IMR-90 (cell line): ENCODE measurements at regions not wholly inside any gene's neighbourhood (a gene's known extent, or its start where the extent isn't known, plus 50 kb on each side); places are given as distances from the start of the nearest gene placed in this dataset.

Experiments used
- ATAC-seq: fragments of 200-7000 bp; cut with Tn5 transposase; 2 replicates; pipeline ENCODE4 v1.9.1; 2020; ENCODE audit warnings: low read depth, mild to moderate bottlenecking, moderate library complexity
- BruUV-seq: library from RNA; stranded (reverse); fragments of 400-500 nt; replicated peaks from 2 replicates; lab custom pipeline; 2021; lab: Mats Ljungman, UMichigan
- CTCF ChIA-PET: fragments of 300-600 bp; formaldehyde crosslinking; extraction: SDS; loops from one replicate; lab custom pipeline; 2021; ENCODE audit warnings: antibody characterized with exemption; lab: Yijun Ruan, JAX
- POLR2A ChIA-PET: fragments of 300-600 bp; sonication (Branson Sonifier 250); formaldehyde crosslinking; loops from one replicate; lab custom pipeline; 2022; ENCODE audit warnings: antibody characterized with exemption; ENCODE audit not compliant: unreplicated experiment; lab: Charles Lee
- DNase-seq: peaks from one replicate; pipeline ENCODE4 v3.0.0; 2013
- H2AFZ ChIP-seq: replicated peaks from 2 replicates; pipeline ENCODE3; 2013; ENCODE audit warnings: low read length, mild to moderate bottlenecking; ENCODE audit not compliant: poor library complexity
- H2AK5ac ChIP-seq: 2 replicates; pipeline ENCODE4 v1.6.1; 2013; ENCODE audit warnings: low read depth, low read length, inconsistent platforms
- H2AK9ac ChIP-seq: replicated peaks from 2 replicates; pipeline ENCODE3; 2013; ENCODE audit warnings: mild to moderate bottlenecking, low read depth, low read length, moderate library complexity; ENCODE audit not compliant: poor library complexity
- H2BK120ac ChIP-seq: 2 replicates; pipeline ENCODE4 v1.6.1; 2013; ENCODE audit warnings: low read depth, low read length, inconsistent platforms
- H2BK15ac ChIP-seq: 3 replicates; pipeline ENCODE4 v1.6.1; 2013; ENCODE audit warnings: low read depth, low read length, inconsistent platforms
- H2BK20ac ChIP-seq: 2 replicates; pipeline ENCODE4 v1.6.1; 2013; ENCODE audit warnings: low read depth, mild to moderate bottlenecking, inconsistent platforms, low read length, moderate library complexity
- H2BK5ac ChIP-seq: 2 replicates; pipeline ENCODE4 v1.6.1; 2013; ENCODE audit warnings: mild to moderate bottlenecking, low read depth, low read length, inconsistent platforms; ENCODE audit not compliant: poor library complexity, severe bottlenecking
- H3K14ac ChIP-seq: replicated peaks from 2 replicates; pipeline ENCODE4 v1.6.1; 2013; ENCODE audit warnings: low read depth, low read length, inconsistent platforms
- H3K18ac ChIP-seq: 2 replicates; pipeline ENCODE4 v1.6.1; 2013; ENCODE audit warnings: low read depth, low read length, control low read depth
- H3K23ac ChIP-seq: 2 replicates; pipeline ENCODE4 v1.6.1; 2013; ENCODE audit warnings: low read depth, low read length, inconsistent platforms
- H3K27ac ChIP-seq: 2 replicates; pipeline ENCODE4 v1.5.1; 2013; ENCODE audit warnings: mild to moderate bottlenecking, control low read depth, low read length; ENCODE audit not compliant: insufficient read depth
- H3K27me3 ChIP-seq: 2 replicates; pipeline ENCODE4 v1.6.1; 2013; ENCODE audit warnings: low read length; ENCODE audit not compliant: control insufficient read depth, insufficient read depth
- H3K36me3 ChIP-seq: 2 replicates; pipeline ENCODE4 v1.6.1; 2013; ENCODE audit warnings: low read length, mixed read lengths; ENCODE audit not compliant: control insufficient read depth, insufficient read depth
- H3K4ac ChIP-seq: 2 replicates; pipeline ENCODE4 v1.6.1; 2013; ENCODE audit warnings: low read depth, low read length, inconsistent platforms
- H3K4me1 ChIP-seq: 2 replicates; pipeline ENCODE4 v1.6.1; 2013; ENCODE audit warnings: low read length, mixed read lengths; ENCODE audit not compliant: control insufficient read depth, insufficient read depth
- H3K4me2 ChIP-seq: 2 replicates; pipeline ENCODE4 v1.6.1; 2013; ENCODE audit warnings: low read depth, mild to moderate bottlenecking, control low read depth, low read length, moderate library complexity
- H3K4me3 ChIP-seq: 2 replicates; pipeline ENCODE4 v1.5.1; 2013; ENCODE audit warnings: low read depth, mild to moderate bottlenecking, control low read depth, low read length, moderate library complexity; ENCODE audit not compliant: insufficient read depth
- H3K56ac ChIP-seq: 2 replicates; pipeline ENCODE4 v1.6.1; 2013; ENCODE audit warnings: low read length, inconsistent platforms; ENCODE audit not compliant: insufficient read depth; ENCODE audit errors: extremely low read depth
- H3K79me1 ChIP-seq, 2 experiments: 2 replicates each; pipeline ENCODE4 v1.6.1; 2013; ENCODE audit warnings: low read length in 2 of 2, inconsistent platforms in 1 of 2, low read depth in 1 of 2
- H3K9ac ChIP-seq: 2 replicates; pipeline ENCODE4 v1.6.1; 2013; ENCODE audit warnings: low read depth, low read length, control low read depth
- H3K9me1 ChIP-seq: 2 replicates; pipeline ENCODE4 v1.6.1; 2013; ENCODE audit warnings: low read length, inconsistent platforms; ENCODE audit not compliant: insufficient read depth
- H3K9me3 ChIP-seq: 2 replicates; pipeline ENCODE4 v1.6.1; 2013; ENCODE audit warnings: low read length; ENCODE audit not compliant: control insufficient read depth, insufficient read depth
- H4K20me1 ChIP-seq: 2 replicates; pipeline ENCODE4 v1.6.1; 2013; ENCODE audit warnings: low read length, inconsistent platforms; ENCODE audit not compliant: insufficient read depth
- H4K5ac ChIP-seq: 2 replicates; pipeline ENCODE4 v1.6.1; 2013; ENCODE audit warnings: mild to moderate bottlenecking, low read depth, low read length, control low read depth
- H4K8ac ChIP-seq, 2 experiments: 2 replicates each; pipeline ENCODE4 v1.6.1; 2013; ENCODE audit warnings: low read depth in 2 of 2, low read length in 2 of 2, control low read depth in 1 of 2, inconsistent platforms in 1 of 2
- H4K91ac ChIP-seq: 2 replicates; pipeline ENCODE4 v1.6.1; 2013; ENCODE audit warnings: low read depth, low read length, inconsistent platforms; ENCODE audit not compliant: insufficient read depth
- BHLHE40 ChIP-seq: fragments of 150-350 bp; IDR thresholded peaks from 2 replicates; pipeline ENCODE4 v1.6.1; 2016; ENCODE audit warnings: mild to moderate bottlenecking, low read depth, low read length
- CEBPB ChIP-seq: IDR thresholded peaks from 2 replicates; pipeline ENCODE4 v1.6.1; 2012; ENCODE audit warnings: low read depth, low read length, improper control_type of control experiment
- CHD1 ChIP-seq: IDR thresholded peaks from 2 replicates; pipeline ENCODE4 v1.6.1; 2012; ENCODE audit warnings: low read depth, low read length, improper control_type of control experiment
- FOS ChIP-seq: fragments of 150-350 bp; IDR thresholded peaks from 2 replicates; pipeline ENCODE4 v1.6.1; 2016; ENCODE audit warnings: low read depth, low read length
- MAFK ChIP-seq: IDR thresholded peaks from 2 replicates; pipeline ENCODE4 v1.6.1; 2012; ENCODE audit warnings: low read depth, low read length, improper control_type of control experiment
- MAZ ChIP-seq: IDR thresholded peaks from 2 replicates; pipeline ENCODE4 v1.6.1; 2012; ENCODE audit warnings: low read depth, mild to moderate bottlenecking, low read length, improper control_type of control experiment, moderate library complexity, borderline replicate concordance
- MXI1 ChIP-seq: IDR thresholded peaks from 2 replicates; pipeline ENCODE4 v1.6.1; 2012; ENCODE audit warnings: low read depth, mild to moderate bottlenecking, low read length, moderate library complexity, borderline replicate concordance
- NFE2L2 ChIP-seq: fragments of 150-350 bp; IDR thresholded peaks from 2 replicates; pipeline ENCODE4 v1.6.1; 2016; ENCODE audit warnings: low read depth, mild to moderate bottlenecking, low read length
- POLR2A ChIP-seq: IDR thresholded peaks from 2 replicates; pipeline ENCODE4 v1.6.1; 2012; ENCODE audit warnings: mild to moderate bottlenecking, low read depth, low read length
- RAD21 ChIP-seq: IDR thresholded peaks from 2 replicates; pipeline ENCODE4 v1.6.1; 2012; ENCODE audit warnings: low read length, improper control_type of control experiment
- RCOR1 ChIP-seq: IDR thresholded peaks from 2 replicates; pipeline ENCODE4 v1.6.1; 2012; ENCODE audit warnings: mild to moderate bottlenecking, low read length, improper control_type of control experiment; ENCODE audit not compliant: insufficient replicate concordance
- RFX5 ChIP-seq: IDR thresholded peaks from 2 replicates; pipeline ENCODE4 v1.8.0; 2012; ENCODE audit warnings: low read depth, mild to moderate bottlenecking, low read length, moderate library complexity
- SMC3 ChIP-seq: fragments of 150-350 bp; IDR thresholded peaks from 2 replicates; pipeline ENCODE4 v1.6.1; 2016; ENCODE audit warnings: low read depth, mild to moderate bottlenecking, antibody characterized with exemption, low read length, moderate library complexity
- USF2 ChIP-seq: fragments of 150-350 bp; IDR thresholded peaks from 2 replicates; pipeline ENCODE4 v1.6.1; 2017; ENCODE audit warnings: mild to moderate bottlenecking, antibody characterized with exemption, low read length, low read depth
- WGBS, 2 experiments: methylation state at CpG; one replicate each; pipeline versions ENCODE4 v1.1.5 to v1.1.7; 2013; ENCODE audit warnings: missing lambda C conversion rate in 2 of 2; ENCODE audit not compliant: insufficient read length in 1 of 2; ENCODE audit errors: extremely low coverage in 2 of 2; 5-methylcytosine and 5-hydroxymethylcytosine counted together
- dilution Hi-C: fragments of 300-500 bp; cut with HindIII; formaldehyde crosslinking; loops from one replicate; pipeline ENCODE4 v1.14.3; 2018; ENCODE audit warnings: low sequenced_read_pairs; ENCODE audit not compliant: unreplicated experiment
- in situ Hi-C: fragments of 300-500 bp; cut with MboI; formaldehyde crosslinking; loops from 3 replicates; pipeline ENCODE4 v1.14.3; 2019; ENCODE audit warnings: low sequenced_read_pairs, inconsistent platforms, mixed read lengths
- intact Hi-C: fragments of 100-400 bp; cut with micrococcal nuclease; formaldehyde crosslinking; loops from 2 replicates; pipeline ENCODE4 v1.10.0; 2022
- TF ChIP-seq, protein P1 (sequence below): conservative IDR thresholded peaks from 2 replicates; pipeline ENCODE4 v1.5.1; 2012; ENCODE audit warnings: mild to moderate bottlenecking, low read depth, low read length, improper control_type of control experiment
- TF ChIP-seq, protein P2 (sequence below): fragments of 150-350 bp; IDR thresholded peaks from 2 replicates; pipeline ENCODE4 v1.6.1; 2016; ENCODE audit warnings: low read depth, mild to moderate bottlenecking, low read length, moderate library complexity, borderline replicate concordance

DNA sequence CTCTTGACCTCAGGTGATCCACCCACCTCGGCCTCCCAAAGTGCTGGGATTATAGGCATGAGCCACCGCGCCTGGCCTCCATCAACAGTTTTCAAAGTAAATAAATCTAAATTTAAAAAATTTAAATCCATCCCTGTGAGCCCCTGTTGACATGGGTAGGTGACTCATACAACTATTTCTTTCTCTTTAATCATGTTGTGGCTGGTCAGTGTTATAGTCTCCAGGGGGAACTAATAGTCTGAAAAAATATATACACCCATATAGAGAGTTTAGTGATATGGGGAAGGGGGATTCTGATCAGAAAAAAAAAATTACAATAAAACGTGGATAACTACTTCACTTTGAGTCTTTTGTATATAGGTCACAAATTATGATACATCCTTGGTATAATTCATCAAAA, 159.2 kb downstream of the ZNF608 start:
- no peak overlapping the region for H4K5ac ChIP-seq
- no peak overlapping the region for H3K56ac ChIP-seq
- H2AK9ac ChIP-seq = no peak overlapping the region
- no TSS peak for BruUV-seq
- no peak overlapping the region for H4K91ac ChIP-seq
- no peak overlapping the region for H2BK5ac ChIP-seq
- H3K27ac ChIP-seq = no peak overlapping the region
- no peak overlapping the region for H3K4me3 ChIP-seq
- no peak overlapping the region for H3K18ac ChIP-seq
- no peak overlapping the region for H3K9ac ChIP-seq
- ATAC-seq = no peak
- H3K23ac ChIP-seq = no peak overlapping the region
- no peaks in the 10 kb centered on the region for H3K36me3 ChIP-seq
- H2BK120ac ChIP-seq = no peak overlapping the region
- peaks cover 3% of the 10 kb centered on the region for H3K4me1 ChIP-seq
- WGBS, 2 experiments = no CpG with 5 or more reads among the region's 4 CpGs
- no peak overlapping the region for H3K4me2 ChIP-seq
- H2BK15ac ChIP-seq = no peak overlapping the region
- H4K20me1 ChIP-seq = no peaks in the 10 kb centered on the region
- no peaks in the 10 kb centered on the region for H3K79me1 ChIP-seq
- in situ Hi-C loops = no loop called here
- H2AFZ ChIP-seq = no peak overlapping the region
- no peak overlapping the region for H2BK20ac ChIP-seq
- H4K8ac ChIP-seq = no peak overlapping the region
- intact Hi-C loops = no loop called here
- no peaks in the 10 kb centered on the region for H3K27me3 ChIP-seq
- H3K4ac ChIP-seq = no peak overlapping the region
- TF ChIP-seq RAD21 = no peak
- TF ChIP-seq SMC3 = no peak
- no peak for TF ChIP-seq USF2
- TF ChIP-seq, protein P1, sequence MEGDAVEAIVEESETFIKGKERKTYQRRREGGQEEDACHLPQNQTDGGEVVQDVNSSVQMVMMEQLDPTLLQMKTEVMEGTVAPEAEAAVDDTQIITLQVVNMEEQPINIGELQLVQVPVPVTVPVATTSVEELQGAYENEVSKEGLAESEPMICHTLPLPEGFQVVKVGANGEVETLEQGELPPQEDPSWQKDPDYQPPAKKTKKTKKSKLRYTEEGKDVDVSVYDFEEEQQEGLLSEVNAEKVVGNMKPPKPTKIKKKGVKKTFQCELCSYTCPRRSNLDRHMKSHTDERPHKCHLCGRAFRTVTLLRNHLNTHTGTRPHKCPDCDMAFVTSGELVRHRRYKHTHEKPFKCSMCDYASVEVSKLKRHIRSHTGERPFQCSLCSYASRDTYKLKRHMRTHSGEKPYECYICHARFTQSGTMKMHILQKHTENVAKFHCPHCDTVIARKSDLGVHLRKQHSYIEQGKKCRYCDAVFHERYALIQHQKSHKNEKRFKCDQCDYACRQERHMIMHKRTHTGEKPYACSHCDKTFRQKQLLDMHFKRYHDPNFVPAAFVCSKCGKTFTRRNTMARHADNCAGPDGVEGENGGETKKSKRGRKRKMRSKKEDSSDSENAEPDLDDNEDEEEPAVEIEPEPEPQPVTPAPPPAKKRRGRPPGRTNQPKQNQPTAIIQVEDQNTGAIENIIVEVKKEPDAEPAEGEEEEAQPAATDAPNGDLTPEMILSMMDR = no peak
- no peak for TF ChIP-seq BHLHE40
- no peak for TF ChIP-seq NFE2L2
- no peak for TF ChIP-seq CHD1
- TF ChIP-seq RFX5 = no peak
- TF ChIP-seq MAZ = no peak
- no peak for TF ChIP-seq MXI1
- TF ChIP-seq, protein P2, sequence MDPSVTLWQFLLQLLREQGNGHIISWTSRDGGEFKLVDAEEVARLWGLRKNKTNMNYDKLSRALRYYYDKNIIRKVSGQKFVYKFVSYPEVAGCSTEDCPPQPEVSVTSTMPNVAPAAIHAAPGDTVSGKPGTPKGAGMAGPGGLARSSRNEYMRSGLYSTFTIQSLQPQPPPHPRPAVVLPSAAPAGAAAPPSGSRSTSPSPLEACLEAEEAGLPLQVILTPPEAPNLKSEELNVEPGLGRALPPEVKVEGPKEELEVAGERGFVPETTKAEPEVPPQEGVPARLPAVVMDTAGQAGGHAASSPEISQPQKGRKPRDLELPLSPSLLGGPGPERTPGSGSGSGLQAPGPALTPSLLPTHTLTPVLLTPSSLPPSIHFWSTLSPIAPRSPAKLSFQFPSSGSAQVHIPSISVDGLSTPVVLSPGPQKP = no peak
- no peak for TF ChIP-seq FOS
- no peak for TF ChIP-seq CEBPB
- no peak for TF ChIP-seq MAFK
- TF ChIP-seq POLR2A = no peak
- TF ChIP-seq RCOR1 = no peak
- CTCF ChIA-PET = interaction anchor here (0.7 kb wide), 1 partner anchor 820 kb away, joined by 5 read pairs; no protein-coding TSS in a partner anchor
- no peak overlapping the region for H2AK5ac ChIP-seq
- dilution Hi-C loops = no loop called here
- POLR2A ChIA-PET = no interaction called here
- no peak overlapping the region for H3K14ac ChIP-seq
- H3K9me3 ChIP-seq = no peaks in the 10 kb centered on the region
- no peaks in the 10 kb centered on the region; the same call in 1 of the 2 replicates for H3K9me1 ChIP-seq
- DNase-seq = no peak
